Kasumi-1 (cell line): ENCODE measurements at regions not wholly inside any gene's neighbourhood (a gene's known extent, or its start where the extent isn't known, plus 50 kb on each side); places are given as distances from the start of the nearest gene placed in this dataset.

ENCODE experiments used
- DNase-seq, 2 experiments: peaks; one replicate each; lab custom pipeline; 2025; lab: John Stamatoyannopoulos, UW

DNA sequence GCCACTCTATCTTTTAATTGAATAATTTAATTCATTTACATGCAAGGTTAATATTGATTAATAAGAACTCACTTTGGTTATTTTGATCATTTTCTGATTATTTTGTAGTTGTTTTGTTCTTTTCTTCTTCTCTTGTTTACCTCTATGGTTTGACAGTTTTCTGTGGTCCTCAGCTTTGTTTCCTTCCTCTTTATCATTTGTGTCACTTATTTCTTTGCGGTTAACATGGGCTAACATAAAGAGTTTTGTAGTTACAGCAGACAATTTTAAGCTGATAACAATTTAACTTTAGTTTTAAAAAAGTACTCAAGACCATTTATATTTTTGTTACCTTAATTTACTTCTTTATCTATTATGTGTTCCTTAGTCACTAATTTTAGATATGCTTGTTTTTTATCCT, 1032.8 kb upstream of the RAG2 start:
- DNase-seq: peak; percentile 28 to 55

DNA sequence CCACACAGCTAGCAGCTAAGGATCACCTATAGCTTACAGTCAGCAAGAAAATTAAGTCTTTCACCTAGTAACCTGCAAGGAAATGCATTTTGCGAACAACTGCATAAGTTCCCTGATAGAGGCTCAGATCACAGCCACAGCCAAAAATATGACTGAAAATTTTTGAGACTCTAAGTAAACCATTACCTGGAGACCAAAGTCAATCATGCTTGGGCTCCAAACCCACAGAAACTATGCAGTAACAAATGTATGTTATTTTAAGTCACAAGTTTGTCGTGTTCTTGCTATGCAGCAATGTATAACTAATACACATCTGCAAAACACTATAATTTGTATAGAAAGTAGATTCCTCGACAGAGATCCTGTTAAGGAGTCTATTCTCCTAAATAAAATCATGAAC, 1025.7 kb upstream of the RAG2 start:
- no peak for DNase-seq

DNA sequence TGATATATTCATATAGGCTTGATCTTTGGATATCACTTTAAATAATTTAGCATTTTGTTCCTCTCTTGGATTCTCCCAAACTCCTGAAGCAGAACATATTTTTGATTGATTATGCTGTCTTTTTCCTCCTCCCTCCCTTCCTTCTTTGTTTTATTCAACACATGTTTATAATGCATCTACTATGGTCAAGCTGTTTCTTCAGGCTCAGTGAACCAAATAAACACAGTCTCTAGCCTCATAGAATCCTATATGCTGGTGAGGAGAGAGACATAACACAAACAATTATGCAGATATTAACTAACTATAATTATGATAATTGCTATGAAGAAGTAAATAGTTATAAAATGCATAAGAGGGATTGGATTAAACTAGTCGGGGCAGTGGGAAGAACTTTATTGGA, 1023.6 kb upstream of the RAG2 start:
- no peak for DNase-seq

DNA sequence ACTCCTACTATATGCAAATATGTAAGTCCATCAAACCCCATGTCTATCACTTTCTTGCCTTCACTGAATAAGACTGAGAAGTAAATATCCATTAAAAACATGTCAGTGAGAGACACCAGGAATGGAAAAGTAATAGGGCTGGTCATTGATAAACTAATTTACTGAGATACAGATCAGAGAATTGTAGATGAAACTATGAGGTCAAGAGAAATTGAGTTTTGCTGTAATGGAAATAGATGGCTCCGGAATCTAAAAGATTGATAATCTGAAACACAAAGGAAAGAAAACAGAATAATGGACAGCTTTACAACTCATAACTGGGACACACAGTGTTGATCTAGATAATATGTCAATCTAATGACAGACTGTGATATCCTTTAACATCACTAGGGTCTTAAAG, 1018.3 kb upstream of the RAG2 start:
- DNase-seq: no peak

DNA sequence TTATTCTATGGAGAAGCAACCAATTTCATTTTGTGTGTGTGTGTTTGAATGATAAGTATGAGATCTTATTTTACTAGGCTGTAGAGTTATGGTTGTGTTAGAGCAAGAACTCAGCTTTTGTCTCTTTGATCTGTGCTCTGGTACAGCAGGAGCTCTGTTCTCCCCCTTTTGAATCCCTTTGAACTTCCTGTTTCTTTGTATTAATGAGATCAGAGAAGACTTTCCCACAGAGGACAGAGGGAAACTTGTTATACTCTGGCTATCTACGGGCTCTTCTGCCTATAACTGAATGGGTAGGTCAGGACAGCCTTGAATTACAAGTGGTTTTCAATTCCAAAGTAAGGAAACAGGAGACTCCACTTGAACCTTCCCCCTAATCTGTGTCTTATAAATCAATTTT, 1015.0 kb upstream of the RAG2 start:
- DNase-seq: peak; percentile 4 to 22

DNA sequence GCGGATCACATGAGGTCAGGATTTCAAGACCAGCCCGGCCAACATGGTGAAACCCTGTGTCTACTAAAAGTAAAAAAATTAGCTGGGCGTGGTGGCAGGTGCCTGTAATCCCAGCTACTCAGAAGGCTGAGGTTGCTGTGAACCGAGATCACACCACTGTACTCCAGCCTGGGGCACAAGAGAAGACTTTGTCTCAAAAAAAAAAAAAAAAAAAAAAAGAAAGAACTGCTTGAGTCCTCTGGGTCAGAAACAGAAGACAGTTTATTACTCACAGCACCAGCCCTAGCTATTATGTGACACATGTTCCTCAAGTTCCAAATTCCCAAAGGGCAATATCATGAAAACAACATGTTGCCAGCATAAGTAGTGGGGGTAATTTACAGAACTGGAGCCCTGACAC, 1014.1 kb upstream of the RAG2 start:
- no peak for DNase-seq

DNA sequence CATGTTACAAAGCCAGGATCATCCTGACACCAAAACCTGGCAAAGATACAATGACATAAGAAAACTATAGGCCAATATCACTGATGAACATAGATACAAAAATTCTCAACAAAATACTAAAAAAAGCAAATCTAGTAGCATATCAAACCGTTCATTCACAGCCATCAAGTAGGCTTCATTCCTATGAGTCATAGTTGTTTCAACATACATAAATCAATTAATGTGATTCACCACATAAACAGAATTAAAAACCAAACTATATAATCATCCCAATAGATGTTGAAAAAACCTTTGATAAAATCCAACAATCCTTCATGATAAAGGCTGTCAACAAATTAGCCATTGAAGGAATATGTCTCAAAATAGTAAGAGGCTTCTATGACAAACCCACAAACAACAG, 1007.2 kb upstream of the RAG2 start:
- no peak for DNase-seq

DNA sequence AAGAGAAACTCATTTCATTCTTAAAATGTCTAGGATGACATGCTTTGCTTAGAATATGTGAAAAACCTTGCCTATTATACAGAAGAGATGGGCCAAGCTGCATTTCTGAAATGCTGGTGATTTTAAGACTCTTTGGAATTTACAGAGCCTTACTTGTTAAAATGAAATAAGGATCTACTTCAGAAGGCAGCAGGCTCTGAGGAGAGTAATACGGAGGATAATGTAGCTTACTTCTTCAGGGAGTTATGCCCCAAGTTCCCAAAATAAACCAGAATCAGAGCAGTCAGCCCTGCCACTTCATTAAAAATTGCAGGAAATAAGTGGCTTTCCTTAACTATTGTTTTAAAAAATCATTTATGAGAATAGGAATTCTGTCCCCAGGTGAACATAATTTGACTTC, 1000.3 kb upstream of the RAG2 start:
- DNase-seq: no peak

DNA sequence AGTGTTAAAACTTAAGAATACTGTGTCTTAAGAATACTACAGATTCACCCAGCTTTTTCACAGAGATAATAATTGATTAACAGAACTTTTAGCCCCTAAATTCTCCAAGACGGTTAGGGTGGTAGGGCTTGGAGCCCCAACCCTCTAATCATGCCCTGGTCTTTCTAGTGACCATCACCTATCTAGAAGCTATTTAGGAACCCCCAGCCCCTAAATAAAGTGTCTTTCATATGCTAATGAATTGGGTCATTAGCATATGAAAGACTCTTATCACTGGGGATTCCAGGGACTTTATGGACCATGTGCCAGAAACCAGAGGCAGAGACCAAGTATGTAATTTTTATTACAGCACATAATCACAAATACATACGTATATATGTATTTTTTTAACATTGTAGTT, 999.7 kb upstream of the RAG2 start:
- no peak for DNase-seq

DNA sequence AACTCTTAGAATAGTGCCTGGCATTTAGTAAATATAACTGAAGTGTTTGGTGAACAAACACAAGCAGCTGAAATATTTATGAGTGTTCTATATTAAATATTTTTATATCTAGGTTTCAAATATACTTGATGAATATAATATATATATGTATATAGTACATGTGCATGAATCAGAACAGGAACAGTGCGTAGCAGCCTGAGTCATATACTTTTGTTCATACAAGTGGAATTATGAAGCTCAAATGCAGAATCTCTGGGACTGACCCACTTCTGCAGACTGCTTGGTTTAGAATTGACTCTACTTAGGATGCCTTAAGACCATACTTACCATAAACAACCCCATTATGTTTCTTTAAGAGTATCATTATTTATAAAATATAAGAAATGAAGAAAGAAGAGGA, 997.8 kb upstream of the RAG2 start:
- DNase-seq: no peak

DNA sequence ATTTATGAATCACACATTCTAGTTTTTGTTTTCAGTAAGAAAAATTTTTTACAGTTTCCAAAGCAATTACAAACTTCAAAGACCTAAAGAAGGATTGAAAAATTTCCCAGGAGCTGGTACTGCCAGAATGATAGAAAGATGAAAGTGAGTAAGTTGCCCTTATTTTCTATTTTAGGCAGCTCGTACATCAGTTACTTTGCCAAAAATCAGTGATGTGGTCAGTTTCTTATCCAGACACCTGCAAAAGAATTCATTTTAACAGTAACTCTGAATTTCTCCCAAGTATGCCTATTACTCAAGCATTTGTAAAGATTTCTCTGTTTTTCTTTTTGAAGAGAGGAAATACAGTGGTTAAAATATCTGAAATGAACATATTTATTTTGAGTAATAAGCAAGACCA, 976.3 kb upstream of the RAG2 start:
- no peak for DNase-seq

DNA sequence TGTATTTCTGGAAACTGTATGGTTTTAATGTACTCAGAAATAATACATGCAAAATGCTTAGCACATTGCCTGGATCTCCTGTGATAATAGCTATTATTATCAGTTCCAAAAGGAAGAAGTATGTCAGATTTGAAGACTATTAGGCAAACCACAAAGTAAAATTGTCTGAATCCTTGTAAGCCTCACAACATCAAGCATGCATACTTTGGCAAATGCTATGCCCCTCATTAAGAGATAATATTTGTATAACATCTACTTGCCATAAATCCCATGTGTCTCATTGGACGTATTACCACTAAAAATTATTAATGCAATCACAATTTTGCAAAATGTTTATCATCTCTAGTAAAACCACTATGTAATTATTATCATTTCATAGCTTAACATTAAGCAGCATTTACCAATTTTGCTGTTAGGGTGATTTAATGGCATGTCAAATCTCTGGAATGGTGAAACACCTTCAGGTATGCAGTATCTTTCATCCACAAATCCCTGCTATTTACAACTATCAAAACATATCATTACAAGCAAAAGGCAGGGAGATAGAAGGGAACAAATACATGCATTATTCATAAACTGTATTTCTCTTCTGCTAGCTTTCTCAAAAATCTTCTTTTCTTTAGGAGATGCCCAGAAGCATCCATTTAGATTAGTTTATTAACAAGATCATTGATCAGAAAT, 974.6 kb upstream of the RAG2 start:
- no peak for DNase-seq

DNA sequence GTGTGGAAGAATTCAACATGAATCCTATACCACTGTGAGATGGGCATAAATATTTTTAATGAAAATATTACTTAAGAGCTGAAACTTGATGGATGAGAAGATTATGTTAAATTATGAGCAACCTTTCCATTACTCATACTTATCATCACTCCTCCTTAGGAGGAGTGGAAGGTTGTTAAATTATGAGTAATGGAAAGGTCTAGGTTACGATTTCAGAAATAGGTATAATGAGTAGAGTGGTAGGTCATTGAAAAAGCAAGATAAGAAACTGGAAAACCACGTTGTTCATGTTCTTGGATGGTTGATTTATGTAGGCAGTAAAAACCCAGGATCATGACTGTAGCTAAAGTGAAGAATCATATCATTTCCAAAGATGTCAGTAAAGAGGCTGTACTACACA, 973.2 kb upstream of the RAG2 start:
- DNase-seq: no peak

DNA sequence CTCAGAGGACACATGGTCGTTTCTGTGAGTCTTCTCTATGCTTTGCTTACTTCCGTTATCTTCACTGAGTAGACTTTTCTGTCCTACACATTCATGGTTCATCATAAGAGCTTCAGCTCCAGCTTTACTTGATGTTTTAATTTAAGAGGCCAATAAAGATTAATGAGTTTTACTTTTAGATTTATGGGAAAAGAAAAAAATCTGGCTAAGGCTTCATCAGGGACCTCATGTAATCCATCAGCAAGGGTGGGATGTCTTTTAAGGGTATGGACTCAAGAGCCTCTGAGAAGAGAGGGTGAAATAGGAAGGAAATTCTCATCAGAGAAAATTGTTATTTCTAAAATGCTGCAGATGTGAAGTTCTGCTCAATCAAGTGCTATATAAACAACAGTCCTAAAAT, 963.0 kb upstream of the RAG2 start:
- DNase-seq: no peak

DNA sequence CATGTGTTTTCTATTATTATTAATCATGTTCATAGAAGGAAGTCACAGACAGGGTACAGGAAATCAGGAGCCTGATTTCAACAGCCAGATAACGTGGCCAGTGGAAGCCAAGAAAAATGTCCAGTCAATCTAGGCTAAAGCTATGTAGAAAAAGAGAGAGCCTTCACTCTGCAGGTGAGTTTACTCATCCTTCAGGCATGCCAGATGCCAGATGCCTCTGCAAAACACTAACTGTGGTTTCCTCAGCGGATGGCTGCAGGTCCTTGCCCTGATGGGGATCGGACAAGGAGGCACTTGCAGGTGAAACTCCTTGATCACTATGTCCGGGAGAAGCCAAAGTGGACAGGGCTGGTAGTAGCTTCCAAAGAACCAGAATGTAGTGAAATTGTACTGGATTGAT, 962.3 kb upstream of the RAG2 start:
- no peak for DNase-seq

DNA sequence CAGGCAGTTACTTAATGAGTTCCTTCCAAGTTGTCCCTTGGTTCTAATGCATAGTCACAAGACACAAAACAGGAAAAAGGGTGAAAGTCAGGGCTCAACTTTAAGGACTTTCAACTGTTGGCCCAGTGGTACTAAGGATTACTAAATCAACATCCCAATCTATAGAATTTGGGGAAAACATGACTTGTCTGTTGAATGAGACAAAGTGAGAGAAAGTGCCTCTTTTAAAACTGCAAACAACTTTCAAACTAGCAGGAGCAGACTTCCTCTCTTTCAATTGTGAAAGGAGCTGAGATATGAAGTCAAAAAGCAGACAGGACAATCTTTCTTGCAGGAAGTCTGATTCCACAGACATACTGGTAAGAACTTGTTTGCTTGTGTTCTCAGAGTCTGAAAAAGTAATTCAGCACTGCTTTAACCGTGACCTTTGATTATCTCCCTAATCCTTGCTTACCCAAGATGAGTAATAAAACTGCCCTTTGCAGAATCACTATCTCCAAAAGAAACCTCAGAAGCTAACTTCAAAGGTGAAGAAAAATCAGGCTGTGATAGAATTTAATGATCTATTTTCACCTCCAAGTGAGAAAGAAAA, 960.7 kb upstream of the RAG2 start:
- peak in 1 of 2 experiments; percentile 6 for DNase-seq

DNA sequence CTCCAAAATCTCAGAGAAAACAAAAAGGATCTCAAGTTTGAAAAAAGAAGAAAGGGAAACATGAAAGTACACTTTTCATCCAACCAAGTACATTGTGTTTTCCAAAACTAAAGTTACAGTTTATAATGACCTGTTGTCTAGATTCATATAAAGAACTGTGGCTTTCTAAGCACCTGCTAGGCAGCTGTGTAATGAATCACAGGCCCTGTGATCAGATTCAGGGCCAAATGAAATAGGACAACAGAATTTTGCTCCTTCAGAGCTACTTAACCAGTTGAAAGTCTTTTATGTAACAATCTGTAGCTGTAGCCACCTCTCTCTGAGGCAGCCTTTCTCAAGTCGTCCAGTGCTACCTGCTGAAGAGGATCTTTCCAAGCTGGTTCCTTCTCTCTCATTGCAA, 960.0 kb upstream of the RAG2 start:
- DNase-seq: no peak

DNA sequence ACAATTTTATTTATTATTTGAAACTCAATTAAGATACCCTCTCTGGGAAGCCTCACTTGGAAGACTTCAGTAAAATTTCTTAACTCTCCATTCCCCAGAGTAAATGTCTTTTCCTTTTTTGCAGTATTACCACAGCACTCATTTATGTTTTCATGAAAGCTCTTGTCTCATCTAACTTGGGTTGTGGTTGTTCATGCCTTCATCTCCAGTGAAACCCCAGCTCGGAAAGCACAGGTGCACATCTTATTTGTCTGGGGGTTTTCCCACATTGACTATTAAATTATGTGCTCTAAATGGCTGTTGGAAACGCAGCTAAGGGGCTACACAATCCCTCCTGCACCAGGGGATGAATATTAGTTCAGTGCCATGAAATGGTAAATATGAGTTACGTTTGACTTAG, 954.2 kb upstream of the RAG2 start:
- no peak for DNase-seq

DNA sequence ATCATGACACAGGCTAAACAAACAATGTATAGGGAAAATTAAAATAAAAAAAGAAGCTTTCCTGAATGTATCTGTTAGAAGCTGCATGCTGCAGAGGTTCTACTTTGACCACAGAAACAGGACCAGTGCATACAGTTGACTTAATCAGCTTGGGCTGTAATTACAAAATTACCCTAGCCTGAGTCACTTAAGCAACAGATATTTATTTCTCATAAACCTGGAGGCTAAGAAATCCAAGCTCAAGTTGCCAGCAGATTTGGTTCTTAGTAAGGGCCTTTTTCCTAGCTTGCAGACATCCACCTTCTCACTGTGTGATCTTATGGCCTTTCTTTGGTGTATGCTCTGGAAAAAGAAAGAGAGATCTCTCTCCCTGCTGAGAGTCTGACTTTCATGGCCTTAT, 946.5 kb upstream of the RAG2 start:
- DNase-seq: no peak

DNA sequence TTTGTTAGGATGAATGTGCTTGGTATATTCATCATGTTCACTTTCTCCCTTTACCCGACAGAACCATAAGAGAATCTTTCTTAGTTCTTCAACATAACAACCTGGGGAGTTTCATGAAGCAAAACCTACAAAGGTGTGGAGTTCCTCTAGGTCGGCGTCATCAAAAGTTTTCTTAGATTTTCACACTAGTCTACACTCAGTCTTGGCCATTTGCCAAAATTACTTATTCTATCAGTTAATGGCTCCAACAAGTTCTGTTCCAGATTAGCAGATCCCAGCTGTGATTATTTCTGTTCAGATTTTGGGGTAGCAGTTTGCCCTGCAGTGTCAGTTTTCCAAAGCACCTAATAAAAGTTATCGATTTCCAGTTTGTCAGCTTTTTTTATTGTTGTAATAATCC, 935.8 kb upstream of the RAG2 start:
- DNase-seq: no peak

DNA sequence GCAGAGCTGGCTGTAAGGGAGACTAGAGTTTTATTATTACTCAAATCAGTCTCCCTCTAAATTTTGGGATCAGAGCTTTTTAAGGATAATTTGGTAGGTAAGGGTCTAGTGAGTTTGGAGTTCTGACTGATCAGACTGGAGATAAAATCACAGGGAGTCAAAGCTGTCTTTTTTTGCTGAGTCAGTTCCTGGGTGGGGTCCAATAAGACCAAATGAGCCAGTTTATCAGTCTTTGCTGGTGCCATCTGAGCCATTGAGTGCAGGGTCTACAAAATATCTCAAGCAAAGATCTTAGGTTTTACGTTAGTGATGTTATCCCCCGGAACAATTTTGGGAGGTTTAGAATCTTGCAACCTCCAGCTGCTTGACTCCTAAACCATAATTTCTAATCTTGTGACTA, 935.1 kb upstream of the RAG2 start:
- no peak for DNase-seq

DNA sequence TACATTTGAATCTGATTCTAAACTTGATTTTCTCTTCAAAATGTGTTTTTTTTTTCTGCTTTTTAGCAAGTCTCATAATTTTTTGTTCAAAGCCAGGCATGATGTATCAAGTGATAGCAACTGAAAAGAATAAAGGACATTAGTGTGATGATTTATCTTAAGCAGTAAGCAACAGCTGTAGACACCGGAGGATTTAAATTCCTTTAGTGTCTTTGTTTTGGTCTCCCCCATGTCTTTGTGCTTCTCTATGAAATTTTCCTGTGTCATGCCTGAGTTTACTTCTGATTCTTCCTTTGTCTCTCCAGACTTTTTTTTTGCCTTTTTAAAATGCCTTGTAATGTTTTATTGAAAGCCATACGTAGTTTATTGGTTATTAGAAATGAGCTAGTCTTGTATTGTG, 934.2 kb upstream of the RAG2 start:
- no peak for DNase-seq

DNA sequence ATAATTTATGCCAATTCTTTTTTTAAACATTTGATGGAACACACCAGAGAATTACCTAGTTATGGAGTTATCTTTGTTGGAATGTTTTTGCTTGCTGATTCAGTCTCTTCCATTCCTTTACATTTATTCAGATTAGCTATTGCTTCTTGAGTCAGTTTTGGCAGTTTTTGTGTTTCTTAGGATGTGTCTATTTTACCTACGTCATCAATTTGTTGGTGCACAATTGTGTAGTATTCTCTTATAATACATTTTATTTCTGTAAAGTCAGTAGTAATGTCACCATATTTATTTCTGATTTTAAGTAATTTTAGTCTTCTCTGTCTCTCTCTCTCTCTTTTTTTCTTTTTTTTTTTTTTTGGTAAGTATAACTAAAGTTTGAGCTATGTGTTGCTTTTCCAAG, 929.5 kb upstream of the RAG2 start:
- DNase-seq: no peak

DNA sequence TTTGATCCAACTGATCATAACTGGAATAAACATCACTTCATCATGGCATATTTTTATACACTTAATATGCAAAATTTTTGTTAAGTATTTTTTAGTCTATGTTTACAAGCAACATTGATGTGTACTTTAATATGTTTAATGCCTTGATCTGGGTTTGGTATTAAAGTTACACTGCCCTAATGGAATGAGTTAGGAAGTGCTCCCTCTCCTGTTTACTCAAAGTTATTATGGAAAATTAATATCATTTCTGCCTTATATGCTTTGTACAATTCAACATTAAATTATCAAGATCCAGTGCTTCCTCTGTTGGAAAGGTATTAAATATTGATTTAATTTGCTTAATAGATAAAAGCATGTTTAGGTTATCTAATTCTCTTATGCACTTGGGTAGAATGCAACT, 927.3 kb upstream of the RAG2 start:
- no peak for DNase-seq
